Liver (tissue), 8 donors: ENCODE measurements at regions not wholly inside any gene's neighbourhood (a gene's known extent, or its start where the extent isn't known, plus 50 kb on each side); places are given as distances from the start of the nearest gene placed in this dataset.
A peak's percentile ranks its signal among the peaks of the same experiment; 100 is the strongest.

Experiments
- DNase-seq: peaks from one replicate; pipeline ENCODE4 v3.0.0-alpha.2; 2017; ENCODE audit warnings: low spot score
- H3K27ac ChIP-seq, 2 donors: one replicate each; pipeline ENCODE4 v1.7.0; 2013; ENCODE audit warnings: inconsistent platforms in 2 of 2, low read length in 2 of 2, control low read depth in 1 of 2, low read depth in 1 of 2, mild to moderate bottlenecking in 1 of 2
- H3K27me3 ChIP-seq, 4 donors: one replicate each; pipeline versions ENCODE4 v1.6.1 to v1.7.0; 2013; ENCODE audit warnings: low read length in 3 of 4, inconsistent platforms in 1 of 4, mild to moderate bottlenecking in 1 of 4, moderate library complexity in 1 of 4; ENCODE audit not compliant: control insufficient read depth in 4 of 4, insufficient read depth in 4 of 4
- H3K36me3 ChIP-seq, 4 donors: one replicate each; pipeline versions ENCODE4 v1.6.1 to v1.7.0; 2013; ENCODE audit warnings: low read length in 3 of 4, mild to moderate bottlenecking in 3 of 4, low read depth in 1 of 4, moderate library complexity in 1 of 4; ENCODE audit not compliant: control insufficient read depth in 4 of 4, insufficient read depth in 3 of 4
- H3K4me1 ChIP-seq, 4 donors: one replicate each; pipeline versions ENCODE4 v1.6.1 to v1.7.0; 2013; ENCODE audit warnings: low read length in 3 of 4, mild to moderate bottlenecking in 3 of 4, moderate library complexity in 1 of 4; ENCODE audit not compliant: control insufficient read depth in 4 of 4, insufficient read depth in 4 of 4
- H3K4me3 ChIP-seq, 3 donors: one replicate each; pipeline versions ENCODE4 v1.6.1 to v1.7.0; 2013; ENCODE audit warnings: low read length in 3 of 3, control low read depth in 1 of 3, low read depth in 1 of 3, mild to moderate bottlenecking in 1 of 3
- H3K9ac ChIP-seq, 2 donors: one replicate each; pipeline ENCODE4 v1.7.0; 2013; ENCODE audit warnings: low read length in 2 of 2, mild to moderate bottlenecking in 2 of 2, moderate library complexity in 2 of 2, control low read depth in 1 of 2, low read depth in 1 of 2
- H3K9me3 ChIP-seq, 4 donors: one replicate each; pipeline versions ENCODE4 v1.6.1 to v1.7.0; 2013; ENCODE audit warnings: low read length in 3 of 4; ENCODE audit not compliant: control insufficient read depth in 4 of 4
- ATF3 ChIP-seq: IDR thresholded peaks from 2 replicates; pipeline ENCODE4 v1.6.1; 2016; ENCODE audit warnings: antibody characterized with exemption
- CTCF ChIP-seq: fragments of 150-350 bp; IDR thresholded peaks from 2 replicates; pipeline ENCODE4 v1.5.1; 2017; ENCODE audit warnings: improper control_type of control experiment, low read depth, low read length; ENCODE audit not compliant: missing input control
- EGR1 ChIP-seq, 2 donors: IDR thresholded peaks; 2 replicates each; pipeline ENCODE4 v1.6.1; 2016 to 2018; ENCODE audit warnings: antibody characterized with exemption in 2 of 2, low read depth in 2 of 2
- FOXA1 ChIP-seq: IDR thresholded peaks from 2 replicates; pipeline ENCODE4 v1.6.1; 2016; ENCODE audit warnings: antibody characterized with exemption
- FOXA2 ChIP-seq: IDR thresholded peaks from 2 replicates; pipeline ENCODE4 v1.6.1; 2016; ENCODE audit warnings: antibody characterized with exemption
- GABPA ChIP-seq, 2 donors: IDR thresholded peaks in 1 of 2; conservative IDR thresholded peaks in 1 of 2; 2 replicates each; pipeline ENCODE4 v1.6.1; 2016; ENCODE audit warnings: antibody characterized with exemption in 2 of 2, mild to moderate bottlenecking in 1 of 2, moderate library complexity in 1 of 2
- HNF4A ChIP-seq, 2 donors: conservative IDR thresholded peaks; 2 replicates each; pipeline ENCODE4 v1.6.1; 2016; ENCODE audit warnings: antibody characterized with exemption in 2 of 2, mild to moderate bottlenecking in 2 of 2
- HNF4G ChIP-seq: IDR thresholded peaks from 2 replicates; pipeline ENCODE4 v1.6.1; 2016; ENCODE audit warnings: antibody characterized with exemption
- JUND ChIP-seq, 2 donors: IDR thresholded peaks; 2 replicates each; pipeline ENCODE4 v1.6.1; 2016; ENCODE audit warnings: antibody characterized with exemption in 2 of 2
- MAX ChIP-seq: IDR thresholded peaks from 2 replicates; pipeline ENCODE4 v1.6.1; 2016; ENCODE audit warnings: antibody characterized with exemption
- NR2F2 ChIP-seq: IDR thresholded peaks from 2 replicates; pipeline ENCODE4 v1.6.1; 2016; ENCODE audit warnings: antibody characterized with exemption
- RAD21 ChIP-seq, 2 donors: IDR thresholded peaks; 2 replicates each; pipeline ENCODE4 v1.6.1; 2016; ENCODE audit warnings: antibody characterized with exemption in 2 of 2, mild to moderate bottlenecking in 2 of 2
- REST ChIP-seq: IDR thresholded peaks from 2 replicates; pipeline ENCODE4 v1.6.1; 2016; ENCODE audit warnings: antibody characterized with exemption, mild to moderate bottlenecking
- RXRA ChIP-seq, 2 donors: IDR thresholded peaks; 2 replicates each; pipeline ENCODE4 v1.6.1; 2017 to 2018; ENCODE audit warnings: antibody characterized with exemption in 2 of 2, mild to moderate bottlenecking in 1 of 2
- SP1 ChIP-seq: IDR thresholded peaks from 2 replicates; pipeline ENCODE4 v1.6.1; 2018; ENCODE audit warnings: antibody characterized with exemption, mild to moderate bottlenecking
- TAF1 ChIP-seq: conservative IDR thresholded peaks from 2 replicates; pipeline ENCODE4 v1.6.1; 2016; ENCODE audit warnings: antibody characterized with exemption, mild to moderate bottlenecking
- YY1 ChIP-seq: IDR thresholded peaks from 2 replicates; pipeline ENCODE4 v1.6.1; 2016; ENCODE audit warnings: antibody characterized with exemption, mild to moderate bottlenecking
- ZBTB33 ChIP-seq: IDR thresholded peaks from 2 replicates; pipeline ENCODE4 v1.6.1; 2016; ENCODE audit warnings: antibody characterized with exemption
- WGBS: extraction: QIAGEN DNeasy Blood & Tissue Kit; methylation state at CpG from one replicate; pipeline ENCODE4 v1.1.7; 2013; 5-methylcytosine and 5-hydroxymethylcytosine counted together
- donor health status: healthy.
- donor health status: healthy.
- donor health status: healthy.
- donor health status: healthy.
- donor health status: healthy.

GRCh38 chr4:148779771-148780170 is 337.6 kb upstream of the NR3C2 start:
- H3K9ac ChIP-seq = no peak overlapping the region
- H3K4me3 ChIP-seq = no peak overlapping the region
- WGBS = 81% methylated on average over 4 of the region's 4 CpGs
- TF ChIP-seq YY1 (no peak), MAX (no peak), RAD21 (IDR thresholded peaks at IDR 0.05) (no peak), HNF4A (conservative IDR thresholded peaks at IDR 0.05) (peak in 1 of 2 donors; percentile 24)
- H3K9me3 ChIP-seq = no peaks in the 10 kb centered on the region
- no peaks in the 10 kb centered on the region for H3K36me3 ChIP-seq
- no peak overlapping the region for H3K27ac ChIP-seq
- no peak for DNase-seq
- peaks cover 0 to 3% (median 0%) of the 10 kb centered on the region in 4 donors for H3K27me3 ChIP-seq
- no peaks in the 10 kb centered on the region for H3K4me1 ChIP-seq

- Histone ChIP-seq H3K27ac (no peak overlapping the region), H3K27me3 (peaks cover 0 to 3% (median 0%) of the 10 kb centered on the region in 4 donors), H3K36me3 (no peaks in the 10 kb centered on the region), H3K9ac (no peak overlapping the region), H3K4me1 (no peaks in the 10 kb centered on the region), H3K4me3 (no peak overlapping the region), H3K9me3 (no peaks in the 10 kb centered on the region)
- no peak for TF ChIP-seq CTCF
- no peak for TF ChIP-seq RXRA (IDR thresholded peaks at IDR 0.05)
- TF ChIP-seq NR2F2 = no peak
- TF ChIP-seq FOXA1 = no peak
- no peak for TF ChIP-seq TAF1
- TF ChIP-seq HNF4G = no peak
- no peak for TF ChIP-seq EGR1 (IDR thresholded peaks at IDR 0.05; ENCODE audit: low read depth in 2 of 2)
- TF ChIP-seq REST = no peak
- TF ChIP-seq MAX = no peak
- no peak for TF ChIP-seq ZBTB33
- no peak for TF ChIP-seq JUND (IDR thresholded peaks at IDR 0.05)
- TF ChIP-seq FOXA2 = no peak
- TF ChIP-seq GABPA (IDR thresholded peaks at IDR 0.05 in 1 of 2, conservative IDR thresholded peaks at IDR 0.05 in 1 of 2) = no peak
- TF ChIP-seq SP1 = no peak
- TF ChIP-seq YY1 = no peak
- no peak for TF ChIP-seq ATF3
- no peak for TF ChIP-seq HNF4A (conservative IDR thresholded peaks at IDR 0.05)
- no peak for TF ChIP-seq RAD21 (IDR thresholded peaks at IDR 0.05)
- DNase-seq = no peak
- WGBS = 77% methylated on average over 5 of the region's 5 CpGs
Measured at GRCh38 chr4:148778980-148779675, 336.9 kb upstream of the NR3C2 start.
